OCI-LY1 (cell line): ENCODE measurements at regions not wholly inside any gene's neighbourhood (a gene's known extent, or its start where the extent isn't known, plus 50 kb on each side); places are given as distances from the start of the nearest gene placed in this dataset.

Experiments used
- H2AFZ ChIP-seq: fragments of 200-600 bp; sonication (generic), shearing (Covaris generic); 2 replicates; pipeline ENCODE4 v1.6.0; 2014; ENCODE audit warnings: antibody characterized with exemption, mild to moderate bottlenecking, low read length
- H3F3A ChIP-seq: fragments of 200-600 bp; sonication (generic), shearing (Covaris generic); 2 replicates; pipeline ENCODE4 v1.6.0; 2014; ENCODE audit warnings: mild to moderate bottlenecking, antibody characterized with exemption, low read length, moderate library complexity; ENCODE audit not compliant: insufficient read depth
- H3K27ac ChIP-seq: fragments of 200-600 bp; sonication (generic); 2 replicates; pipeline ENCODE4 v1.5.1; 2014; ENCODE audit warnings: low read length, mixed run types, mild to moderate bottlenecking, low read depth; ENCODE audit not compliant: poor library complexity, severe bottlenecking
- H3K27me3 ChIP-seq: fragments of 200-600 bp; sonication (generic); 2 replicates; pipeline ENCODE4 v1.6.0; 2014; ENCODE audit warnings: antibody characterized with exemption, mild to moderate bottlenecking, low read length, moderate library complexity; ENCODE audit not compliant: insufficient read depth
- H3K36me3 ChIP-seq: fragments of 200-600 bp; sonication (generic); 2 replicates; pipeline ENCODE4 v1.6.1; 2014; ENCODE audit warnings: mild to moderate bottlenecking, antibody characterized with exemption, low read length, moderate library complexity, mixed read lengths; ENCODE audit not compliant: insufficient read depth
- H3K4me1 ChIP-seq: fragments of 200-600 bp; sonication (generic); 2 replicates; pipeline ENCODE4 v1.5.1; 2014; ENCODE audit warnings: mild to moderate bottlenecking, low read length, moderate library complexity; ENCODE audit not compliant: insufficient read depth, severe bottlenecking
- H3K4me2 ChIP-seq: fragments of 200-600 bp; sonication (generic), shearing (Covaris generic); 2 replicates; pipeline ENCODE4 v1.6.1; 2014; ENCODE audit warnings: low read length
- H3K4me3 ChIP-seq: fragments of 200-600 bp; sonication (generic); 2 replicates; pipeline ENCODE4 v1.5.1; 2014; ENCODE audit warnings: low read length, low read depth, mild to moderate bottlenecking, mixed read lengths; ENCODE audit not compliant: poor library complexity, severe bottlenecking
- H3K79me2 ChIP-seq: fragments of 200-600 bp; shearing (Covaris generic); 2 replicates; pipeline ENCODE4 v1.6.1; 2016; ENCODE audit warnings: mixed run types, low read length, mixed read lengths; ENCODE audit not compliant: insufficient read depth
- H3K9ac ChIP-seq: fragments of 200-600 bp; sonication (generic), shearing (Covaris generic); 2 replicates; pipeline ENCODE4 v1.6.1; 2014; ENCODE audit warnings: mild to moderate bottlenecking, low read length, mixed read lengths
- H3K9me2 ChIP-seq: fragments of 200-600 bp; sonication (generic), shearing (Covaris generic); 2 replicates; pipeline ENCODE4 v1.6.1; 2014; ENCODE audit warnings: low read depth, mild to moderate bottlenecking, low read length, mixed read lengths
- H3K9me3 ChIP-seq: fragments of 200-600 bp; shearing (Covaris generic); 2 replicates; pipeline ENCODE4 v1.6.1; 2014; ENCODE audit warnings: low read length, mixed read lengths
- H4K20me1 ChIP-seq: fragments of 200-600 bp; sonication (generic), shearing (Covaris generic); 2 replicates; pipeline ENCODE4 v1.6.0; 2016; ENCODE audit warnings: mild to moderate bottlenecking, low read length; ENCODE audit not compliant: insufficient read depth
- CTCF ChIP-seq: fragments of 200-600 bp; sonication (generic), shearing (Covaris generic); IDR thresholded peaks from 2 replicates; pipeline ENCODE4 v1.5.1; 2017; ENCODE audit warnings: mild to moderate bottlenecking, antibody characterized with exemption, low read length, moderate library complexity, mixed read lengths
- EZH2 ChIP-seq: fragments of 200-600 bp; sonication (generic), shearing (Covaris generic); IDR thresholded peaks from 2 replicates; pipeline ENCODE4 v1.8.0; 2017; ENCODE audit warnings: borderline replicate concordance, mixed run types, mild to moderate bottlenecking, antibody characterized with exemption, low read length, moderate library complexity, mixed read lengths

GRCh38 chr14:25588751-25589150 lies 538.8 kb upstream of the STXBP6 start:
- Histone ChIP-seq H3K36me3 (no peaks in the 10 kb centered on the region), H3K4me3 (no peak overlapping the region), H3K4me1 (no peaks in the 10 kb centered on the region), H3K9ac (no peak overlapping the region), H3F3A (no peaks in the 10 kb centered on the region), H3K9me2 (no peaks in the 10 kb centered on the region), H4K20me1 (no peaks in the 10 kb centered on the region), H3K9me3 (no peaks in the 10 kb centered on the region), H3K79me2 (no peaks in the 10 kb centered on the region), H2AFZ (no peak overlapping the region), H3K4me2 (no peak overlapping the region), H3K27me3 (no peaks in the 10 kb centered on the region), H3K27ac (no peak overlapping the region)
- TF ChIP-seq CTCF (no peak), EZH2 (no peak)

GRCh38 chr14:25574628-25575325 lies 524.8 kb upstream of the STXBP6 start:
- Histone ChIP-seq H3K4me1 (no peaks in the 10 kb centered on the region), H3K9ac (no peak overlapping the region), H3F3A (no peaks in the 10 kb centered on the region), H4K20me1 (no peaks in the 10 kb centered on the region), H3K36me3 (no peaks in the 10 kb centered on the region), H3K27ac (no peak overlapping the region), H3K9me2 (no peaks in the 10 kb centered on the region), H2AFZ (no peak overlapping the region), H3K4me3 (no peak overlapping the region), H3K27me3 (no peaks in the 10 kb centered on the region), H3K79me2 (no peaks in the 10 kb centered on the region), H3K4me2 (no peak overlapping the region), H3K9me3 (no peaks in the 10 kb centered on the region)
- no peak for TF ChIP-seq EZH2
- TF ChIP-seq CTCF = no peak

- no peaks in the 10 kb centered on the region for H3K9me2 ChIP-seq
- H3K36me3 ChIP-seq = no peaks in the 10 kb centered on the region
- H3K4me1 ChIP-seq = no peaks in the 10 kb centered on the region
- H3K4me3 ChIP-seq = no peak overlapping the region
- no peak for TF ChIP-seq EZH2
- no peak for TF ChIP-seq CTCF
- H3K9me3 ChIP-seq = no peaks in the 10 kb centered on the region
- no peaks in the 10 kb centered on the region for H3F3A ChIP-seq
- H3K27me3 ChIP-seq = no peaks in the 10 kb centered on the region
- no peak overlapping the region for H2AFZ ChIP-seq
- no peaks in the 10 kb centered on the region for H4K20me1 ChIP-seq
- H3K79me2 ChIP-seq = no peaks in the 10 kb centered on the region
- H3K9ac ChIP-seq = no peak overlapping the region
- H3K4me2 ChIP-seq = no peak overlapping the region
- no peak overlapping the region for H3K27ac ChIP-seq
These were observed 520.5 kb upstream of the STXBP6 start for GRCh38 chr14:25570483-25570882.
